NCI-H2227 treated with DMSO at 0.1 percent for 48 hours (cell line): ENCODE measurements at regions not wholly inside any gene's neighbourhood (a gene's known extent, or its start where the extent isn't known, plus 50 kb on each side); places are given as distances from the start of the nearest gene placed in this dataset.

Experiments
- DNase-seq: peaks from one replicate; lab custom pipeline; 2025; lab: John Stamatoyannopoulos, UW

GRCh38 chr11:120061036-120061760 lies 76.7 kb downstream of the TRIM29 start:
- DNase-seq, result no peak

GRCh38 chr11:120060512-120060911 lies 77.4 kb downstream of the TRIM29 start:
- no peak for DNase-seq

- no peak for DNase-seq
Observed at GRCh38 chr11:120058931-120059330, 79.0 kb downstream of the TRIM29 start.

- no peak for DNase-seq
Observed at GRCh38 chr11:120057595-120058581, 80.0 kb downstream of the TRIM29 start.

GRCh38 chr11:120057028-120057330 lies 80.9 kb downstream of the TRIM29 start:
- DNase-seq, result no peak

GRCh38 chr11:120056301-120057027 lies 81.4 kb downstream of the TRIM29 start:
- DNase-seq, result no peak

- no peak for DNase-seq
Observed at GRCh38 chr11:120055646-120056045, 82.3 kb downstream of the TRIM29 start.

GRCh38 chr11:120054753-120055045 lies 83.2 kb downstream of the TRIM29 start:
- DNase-seq, result no peak

- no peak for DNase-seq
Observed at GRCh38 chr11:120054016-120054752, 83.7 kb downstream of the TRIM29 start.

- DNase-seq, result no peak
Observed at GRCh38 chr11:120052196-120052775, 85.6 kb downstream of the TRIM29 start.

GRCh38 chr11:120044011-120044675 lies 93.8 kb downstream of the TRIM29 start:
- DNase-seq, result no peak

GRCh38 chr11:120043328-120043945 lies 94.5 kb downstream of the TRIM29 start:
- DNase-seq, result no peak

GRCh38 chr11:120041625-120042024 lies 96.3 kb downstream of the TRIM29 start:
- DNase-seq, result no peak

- DNase-seq, result no peak
Observed at GRCh38 chr11:120040151-120040840, 97.6 kb downstream of the TRIM29 start.

GRCh38 chr11:120039039-120039438 lies 98.9 kb downstream of the TRIM29 start:
- DNase-seq, result no peak

- DNase-seq, result no peak
Observed at GRCh38 chr11:120037111-120037510, 100.8 kb downstream of the TRIM29 start.

GRCh38 chr11:120035756-120036155 lies 102.2 kb downstream of the TRIM29 start:
- no peak for DNase-seq

GRCh38 chr11:120034881-120035630 lies 102.9 kb downstream of the TRIM29 start:
- DNase-seq, result no peak

- DNase-seq, result no peak
Observed at GRCh38 chr11:120034176-120034875, 103.6 kb downstream of the TRIM29 start.
